T-helper 17 cell (primary cell): ENCODE measurements at regions not wholly inside any gene's neighbourhood (a gene's known extent, or its start where the extent isn't known, plus 50 kb on each side); places are given as distances from the start of the nearest gene placed in this dataset.

Source experiments
- ATAC-seq: fragments of 150-1000 bp; cut with Tn5 transposase; 2 replicates; pipeline ENCODE4 v1.10.0; 2021; ENCODE audit warnings: mild to moderate bottlenecking, moderate library complexity
- DNase-seq, 3 donors: peaks; one replicate each; pipeline versions ENCODE4 v3.0.0 to v3.0.0-alpha.2; 2020 to 2021
- H3K9me3 ChIP-seq: one replicate; pipeline ENCODE4 v1.7.0; 2013; ENCODE audit warnings: low read length, mild to moderate bottlenecking; ENCODE audit not compliant: control insufficient read depth, poor library complexity, severe bottlenecking
- H3K27ac Mint-ChIP-seq: one replicate; pipeline ENCODE4 v1.8.0; 2022; ENCODE audit warnings: mild to moderate bottlenecking, moderate library complexity, mixed read lengths
- H3K27me3 Mint-ChIP-seq: one replicate; pipeline ENCODE4 v1.8.0; 2022; ENCODE audit warnings: mixed read lengths
- H3K36me3 Mint-ChIP-seq: one replicate; pipeline ENCODE4 v1.8.0; 2022; ENCODE audit warnings: low read depth, mixed read lengths
- H3K4me1 Mint-ChIP-seq: one replicate; pipeline ENCODE4 v1.8.0; 2022; ENCODE audit warnings: mild to moderate bottlenecking, mixed read lengths
- H3K4me3 Mint-ChIP-seq: one replicate; pipeline ENCODE4 v1.8.0; 2022; ENCODE audit warnings: mild to moderate bottlenecking, moderate library complexity, mixed read lengths

DNA sequence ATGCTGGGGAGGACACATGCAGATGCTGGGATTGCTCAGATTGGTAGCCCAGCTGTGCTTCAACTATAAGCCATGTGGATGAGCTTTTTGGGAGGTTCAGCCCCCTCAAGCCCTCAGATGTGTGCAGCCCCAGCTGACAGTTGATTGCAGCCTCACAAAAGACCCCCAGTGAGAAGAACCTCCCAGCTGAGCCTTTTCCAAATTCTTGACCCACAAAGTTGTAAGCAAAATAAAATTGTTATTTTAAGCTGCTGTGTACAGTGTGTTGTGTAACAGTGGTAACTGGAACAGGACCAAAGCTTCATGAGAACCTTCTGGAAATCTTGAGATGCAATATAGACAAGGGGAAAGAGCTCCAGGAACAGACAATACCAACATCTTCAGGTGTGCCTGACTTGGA, 156.8 kb upstream of the IRX3 start:
- H3K9me3 ChIP-seq, result no peaks in the 10 kb centered on the region
- H3K27me3 Mint-ChIP-seq, result peaks cover 17% of the 10 kb centered on the region
- ATAC-seq (no peak), DNase-seq (no peak)
- no peaks in the 10 kb centered on the region for H3K36me3 Mint-ChIP-seq
- no peak overlapping the region for H3K27ac Mint-ChIP-seq
- no peak overlapping the region for H3K4me3 Mint-ChIP-seq
- H3K4me1 Mint-ChIP-seq, result no peaks in the 10 kb centered on the region

- Mint-ChIP-seq H3K4me1 (no peaks in the 10 kb centered on the region), H3K27ac (no peak overlapping the region), H3K27me3 (peaks cover 15% of the 10 kb centered on the region), H3K36me3 (no peaks in the 10 kb centered on the region), H3K4me3 (no peak overlapping the region)
- ATAC-seq (no peak), DNase-seq (no peak)
- H3K9me3 ChIP-seq, result no peaks in the 10 kb centered on the region
Observed at GRCh38 chr16:54442864-54443263, 156.3 kb upstream of the IRX3 start.

GRCh38 chr16:54438469-54438868, 151.9 kb upstream of the IRX3 start:
- Mint-ChIP-seq H3K36me3 (no peaks in the 10 kb centered on the region), H3K27me3 (peaks cover 13% of the 10 kb centered on the region), H3K27ac (no peak overlapping the region), H3K4me1 (no peaks in the 10 kb centered on the region), H3K4me3 (no peak overlapping the region)
- H3K9me3 ChIP-seq, result no peaks in the 10 kb centered on the region
- ATAC-seq, result no peak
- DNase-seq, result no peak

- H3K9me3 ChIP-seq, result no peaks in the 10 kb centered on the region
- ATAC-seq (no peak), DNase-seq (no peak)
- H3K36me3 Mint-ChIP-seq, result no peaks in the 10 kb centered on the region
- H3K27me3 Mint-ChIP-seq, result peaks cover 13% of the 10 kb centered on the region
- no peak overlapping the region for H3K4me3 Mint-ChIP-seq
- H3K27ac Mint-ChIP-seq, result no peak overlapping the region
- H3K4me1 Mint-ChIP-seq, result no peaks in the 10 kb centered on the region
Observed at GRCh38 chr16:54437921-54438320, 151.3 kb upstream of the IRX3 start.

- H3K9me3 ChIP-seq, result no peaks in the 10 kb centered on the region
- Mint-ChIP-seq H3K4me1 (no peaks in the 10 kb centered on the region), H3K27ac (no peak overlapping the region), H3K36me3 (no peaks in the 10 kb centered on the region), H3K4me3 (no peak overlapping the region), H3K27me3 (peaks cover 13% of the 10 kb centered on the region)
- no peak for ATAC-seq
- no peak for DNase-seq
Observed at GRCh38 chr16:54437401-54437800, 150.8 kb upstream of the IRX3 start.

- Mint-ChIP-seq H3K4me3 (no peak overlapping the region), H3K36me3 (no peaks in the 10 kb centered on the region), H3K27me3 (peaks cover 14% of the 10 kb centered on the region), H3K4me1 (no peaks in the 10 kb centered on the region), H3K27ac (no peak overlapping the region)
- DNase-seq (no peak), ATAC-seq (no peak)
- no peaks in the 10 kb centered on the region for H3K9me3 ChIP-seq
Observed at GRCh38 chr16:54436346-54436745, 149.8 kb upstream of the IRX3 start.

DNA sequence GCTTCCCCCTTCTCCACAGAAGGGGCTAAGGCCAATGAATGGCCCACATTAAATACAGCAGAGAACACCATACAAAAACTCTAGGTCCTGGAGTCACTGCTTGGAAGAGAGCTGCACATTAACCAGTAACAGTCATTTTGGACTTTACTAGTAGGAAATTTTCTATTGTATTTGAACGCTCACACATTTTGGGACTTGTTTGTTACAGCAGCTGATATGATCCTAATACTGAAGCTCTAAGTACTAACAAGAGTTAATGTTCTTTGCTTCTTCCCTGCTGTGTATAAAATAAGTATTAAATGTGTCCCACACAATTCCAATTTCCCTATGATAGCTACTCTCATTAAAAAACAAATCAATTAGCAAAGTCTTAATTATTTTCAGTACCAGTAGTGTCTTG, 148.3 kb upstream of the IRX3 start:
- H3K36me3 Mint-ChIP-seq, result no peaks in the 10 kb centered on the region
- no peak overlapping the region for H3K27ac Mint-ChIP-seq
- ATAC-seq, result no peak
- no peak overlapping the region for H3K4me3 Mint-ChIP-seq
- no peak for DNase-seq
- peaks cover 3% of the 10 kb centered on the region for H3K4me1 Mint-ChIP-seq
- H3K27me3 Mint-ChIP-seq, result peaks cover 22% of the 10 kb centered on the region
- no peaks in the 10 kb centered on the region for H3K9me3 ChIP-seq

GRCh38 chr16:54432897-54433229, 146.3 kb upstream of the IRX3 start:
- DNase-seq (no peak), ATAC-seq (no peak)
- H3K27me3 Mint-ChIP-seq, result peaks cover 22% of the 10 kb centered on the region
- H3K36me3 Mint-ChIP-seq, result no peaks in the 10 kb centered on the region
- H3K9me3 ChIP-seq, result no peaks in the 10 kb centered on the region
- no peak overlapping the region for H3K27ac Mint-ChIP-seq
- no peak overlapping the region for H3K4me3 Mint-ChIP-seq
- H3K4me1 Mint-ChIP-seq, result peaks cover 3% of the 10 kb centered on the region

DNA sequence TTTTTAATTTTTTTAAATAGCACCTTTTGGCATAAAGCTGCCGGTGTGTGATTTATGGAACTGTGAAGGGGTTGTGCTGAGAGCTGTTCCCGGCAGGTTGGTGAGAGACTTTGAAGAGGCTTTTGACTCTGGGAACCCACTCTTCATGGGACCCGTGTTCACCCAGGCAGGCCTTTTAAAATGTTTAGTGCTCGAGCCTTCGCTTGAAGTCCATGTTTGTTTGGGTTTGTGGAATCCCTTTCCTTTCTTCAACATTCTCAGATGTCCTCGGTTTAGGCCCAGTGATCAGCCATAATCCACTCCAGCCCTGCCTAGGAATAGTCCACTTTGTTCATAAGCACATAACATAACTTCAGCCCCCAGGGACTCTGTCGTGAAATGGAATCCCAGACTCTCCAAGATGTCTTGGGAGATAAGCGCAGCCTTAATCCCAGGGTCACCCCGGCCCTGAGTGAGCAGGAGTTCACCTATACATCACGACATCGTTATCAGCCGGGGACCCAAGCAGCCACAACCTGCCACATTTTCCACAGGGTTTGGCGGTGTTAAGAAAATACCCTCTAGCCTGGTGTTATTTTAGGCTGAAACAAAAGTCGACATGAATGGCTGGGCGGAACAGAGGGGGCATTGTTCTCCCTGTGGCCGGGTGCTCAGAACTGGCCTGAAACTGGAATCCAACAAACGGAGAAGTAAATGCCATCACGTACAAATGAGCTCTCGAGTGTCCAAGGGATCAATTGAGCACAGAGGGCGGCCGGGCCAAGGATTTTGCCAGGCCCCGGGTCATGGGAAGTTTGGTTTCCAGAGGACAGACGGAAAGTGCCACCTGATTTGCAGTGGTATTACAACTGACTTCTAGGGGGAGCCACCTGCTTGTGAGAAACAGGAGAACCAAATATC, 145.7 kb upstream of the IRX3 start:
- Mint-ChIP-seq H3K27ac (no peak overlapping the region), H3K4me1 (peaks cover 3% of the 10 kb centered on the region), H3K27me3 (peaks cover 18% of the 10 kb centered on the region), H3K36me3 (no peaks in the 10 kb centered on the region), H3K4me3 (no peak overlapping the region)
- DNase-seq (no peak), ATAC-seq (no peak)
- H3K9me3 ChIP-seq, result no peaks in the 10 kb centered on the region

DNA sequence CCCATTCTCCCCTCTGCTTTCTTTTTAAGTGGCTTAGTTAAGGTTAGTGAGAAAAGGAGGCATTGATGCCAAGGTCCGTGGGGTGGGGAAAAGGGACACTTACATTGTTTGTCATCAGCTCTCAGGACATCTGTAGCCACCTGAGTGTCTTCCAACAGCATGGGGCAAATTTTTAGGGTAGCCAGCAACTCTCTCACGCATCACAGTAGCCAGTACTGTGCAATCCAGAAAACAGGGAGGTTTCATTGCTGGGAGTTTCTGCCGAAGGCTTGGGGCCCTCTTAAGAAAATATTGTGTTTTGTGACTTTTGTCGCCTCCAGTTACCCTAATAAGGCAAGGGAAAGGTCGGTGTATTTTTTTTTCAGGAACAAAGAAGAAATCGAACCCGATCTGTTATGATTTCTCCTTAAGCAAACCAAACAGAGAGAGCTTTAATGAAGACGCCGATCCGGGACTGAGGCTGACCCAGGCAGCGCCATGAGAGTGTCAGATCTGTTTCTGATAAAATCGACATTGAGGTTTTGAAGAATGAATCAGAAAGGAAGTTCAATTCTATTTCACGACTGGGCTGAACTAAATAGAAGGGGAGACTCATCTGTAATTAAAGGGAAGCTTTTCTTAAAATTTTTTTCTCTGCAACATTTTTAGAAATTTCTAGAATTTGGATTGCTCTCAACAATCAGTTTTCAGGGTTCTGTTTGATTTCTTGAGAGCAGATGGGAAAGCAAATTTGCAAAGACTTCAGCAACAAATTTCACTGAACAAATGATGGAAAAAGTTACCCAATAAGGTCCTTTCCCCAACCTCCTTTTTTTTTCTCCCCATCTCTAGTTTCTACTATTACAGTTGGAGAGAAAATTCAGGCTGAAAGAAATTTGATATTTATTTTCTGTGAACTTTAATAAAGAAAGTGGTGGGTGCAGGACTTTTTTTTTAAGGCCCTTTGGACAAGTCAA, 144.7 kb upstream of the IRX3 start:
- Mint-ChIP-seq H3K27me3 (peaks cover 18% of the 10 kb centered on the region), H3K4me3 (no peak overlapping the region)

GRCh38 chr16:54430491-54431030, 144.0 kb upstream of the IRX3 start:
- DNase-seq, result no peak
- no peak overlapping the region for H3K27ac Mint-ChIP-seq
- H3K4me3 Mint-ChIP-seq, result no peak overlapping the region
- H3K27me3 Mint-ChIP-seq, result peaks cover 18% of the 10 kb centered on the region
- peaks cover 3% of the 10 kb centered on the region for H3K4me1 Mint-ChIP-seq
- H3K9me3 ChIP-seq, result no peaks in the 10 kb centered on the region
- ATAC-seq, result no peak
- H3K36me3 Mint-ChIP-seq, result no peaks in the 10 kb centered on the region

More for the DNA sequence above, 144.7 kb upstream of the IRX3 start:
- H3K9me3 ChIP-seq, result no peaks in the 10 kb centered on the region
- no peak overlapping the region for H3K27ac Mint-ChIP-seq
- DNase-seq (no peak), ATAC-seq (no peak)
- peaks cover 3% of the 10 kb centered on the region for H3K4me1 Mint-ChIP-seq
- H3K36me3 Mint-ChIP-seq, result no peaks in the 10 kb centered on the region

DNA sequence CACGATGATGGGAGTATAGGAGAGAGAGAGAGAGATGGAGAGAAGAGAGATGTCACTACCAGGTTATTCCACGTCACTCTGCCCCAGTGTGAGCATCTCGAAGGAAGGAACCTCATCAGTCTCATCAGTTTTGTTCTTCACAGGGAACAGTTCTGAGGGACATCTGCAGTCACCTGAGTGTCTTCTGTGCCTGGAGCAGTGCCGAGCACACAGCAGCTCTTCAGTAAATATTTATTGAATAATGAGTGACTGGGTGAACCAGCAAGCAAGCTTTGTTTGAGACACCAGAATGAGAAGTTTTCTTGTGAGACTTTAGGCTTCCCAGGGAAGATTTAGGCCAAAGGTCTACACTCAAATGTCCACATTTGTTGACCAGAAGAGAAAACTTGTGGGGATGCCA, 142.4 kb upstream of the IRX3 start:
- Mint-ChIP-seq H3K27ac (no peak overlapping the region), H3K4me3 (no peak overlapping the region), H3K27me3 (peaks cover 28% of the 10 kb centered on the region), H3K4me1 (peaks cover 3% of the 10 kb centered on the region), H3K36me3 (no peaks in the 10 kb centered on the region)
- ATAC-seq (no peak), DNase-seq (no peak)
- H3K9me3 ChIP-seq, result no peaks in the 10 kb centered on the region

DNA sequence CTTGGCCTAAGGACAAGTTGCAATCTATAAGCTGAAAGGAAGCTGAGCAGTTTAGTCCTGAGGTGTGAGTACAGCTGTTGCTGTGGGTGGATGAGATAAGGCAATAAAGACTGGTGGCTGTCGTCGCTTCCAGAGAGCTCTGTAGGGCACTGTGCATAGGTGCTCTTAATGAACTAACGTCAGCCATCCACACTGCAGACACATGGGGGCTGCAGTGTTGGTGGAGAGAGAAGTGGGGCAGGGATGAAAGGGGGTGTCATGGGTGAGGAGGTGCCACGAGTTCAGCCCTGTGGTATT, 139.9 kb upstream of the IRX3 start:
- Mint-ChIP-seq H3K27ac (no peak overlapping the region), H3K36me3 (no peaks in the 10 kb centered on the region)
- no peak for ATAC-seq

More for the DNA sequence above, 139.9 kb upstream of the IRX3 start:
- DNase-seq, result no peak
- H3K4me3 Mint-ChIP-seq, result no peak overlapping the region
- peaks cover 3% of the 10 kb centered on the region for H3K4me1 Mint-ChIP-seq
- peaks cover 33% of the 10 kb centered on the region for H3K27me3 Mint-ChIP-seq
- H3K9me3 ChIP-seq, result no peaks in the 10 kb centered on the region
